ENCODE measurements at regions not wholly inside any gene's neighbourhood (a gene's known extent, or its start where the extent isn't known, plus 50 kb on each side); places are given as distances from the start of the nearest gene placed in this dataset.

- DNase-seq: no peak
Measured at GRCh38 chr6:113597231-113597583, 259.9 kb upstream of the MARCKS start.

GRCh38 chr6:113598786-113599185 lies 258.4 kb upstream of the MARCKS start:
- DNase-seq: no peak

- DNase-seq: no peak
Measured at GRCh38 chr6:113599444-113599843, 257.7 kb upstream of the MARCKS start.

GRCh38 chr6:113600551-113601339 lies 256.4 kb upstream of the MARCKS start:
- no peak for DNase-seq

- DNase-seq: no peak
Measured at GRCh38 chr6:113607821-113608545, 249.2 kb upstream of the MARCKS start.

GRCh38 chr6:113610377-113610988 lies 246.7 kb upstream of the MARCKS start:
- DNase-seq: no peak

- no peak for DNase-seq
Measured at GRCh38 chr6:113616701-113617274, 240.4 kb upstream of the MARCKS start.

GRCh38 chr6:113619077-113619476 lies 238.1 kb upstream of the MARCKS start:
- no peak for DNase-seq

GRCh38 chr6:113620386-113620785 lies 236.8 kb upstream of the MARCKS start:
- no peak for DNase-seq

GRCh38 chr6:113622254-113622653 lies 234.9 kb upstream of the MARCKS start:
- DNase-seq: no peak

- DNase-seq: no peak
Measured at GRCh38 chr6:113623129-113623528, 234.0 kb upstream of the MARCKS start.

GRCh38 chr6:113625850-113626249 lies 231.3 kb upstream of the MARCKS start:
- DNase-seq: no peak

GRCh38 chr6:113626475-113626874 lies 230.7 kb upstream of the MARCKS start:
- DNase-seq: no peak

- DNase-seq: no peak
Measured at GRCh38 chr6:113627480-113627879, 229.7 kb upstream of the MARCKS start.

- no peak for DNase-seq
Measured at GRCh38 chr6:113629256-113629655, 227.9 kb upstream of the MARCKS start.

- no peak for DNase-seq
Measured at GRCh38 chr6:113629975-113630737, 227.0 kb upstream of the MARCKS start.

- peak; percentile 39 for DNase-seq
Measured at GRCh38 chr6:113630738-113631535, 226.2 kb upstream of the MARCKS start.

GRCh38 chr6:113631666-113632065 lies 225.5 kb upstream of the MARCKS start:
- DNase-seq: no peak

- DNase-seq: peak; percentile 59
Measured at GRCh38 chr6:113632220-113632864, 224.8 kb upstream of the MARCKS start.

GRCh38 chr6:113633638-113634037 lies 223.5 kb upstream of the MARCKS start:
- DNase-seq: no peak

- no peak for DNase-seq
Measured at GRCh38 chr6:113634352-113635163, 222.6 kb upstream of the MARCKS start.
